HCT116 (cell line): ENCODE measurements at regions not wholly inside any gene's neighbourhood (a gene's known extent, or its start where the extent isn't known, plus 50 kb on each side); places are given as distances from the start of the nearest gene placed in this dataset.

ENCODE experiments used
- ATAC-seq: fragments of 200-7000 bp; cut with Tn5 transposase; 2 replicates; pipeline ENCODE4 v1.9.1; 2020; ENCODE audit warnings: mild to moderate bottlenecking, moderate library complexity
- BruUV-seq: library from RNA; stranded (reverse); fragments of 400-500 nt; replicated peaks from 2 replicates; lab custom pipeline; 2021; lab: Mats Ljungman, UMichigan
- CTCF ChIA-PET: fragments of 300-600 bp; sonication (Branson Sonifier 250); formaldehyde crosslinking; loops from one replicate; lab custom pipeline; 2021; ENCODE audit warnings: antibody characterized with exemption; lab: Charles Lee
- POLR2A ChIA-PET: fragments of 300-600, 350-600 bp; sonication (Branson Sonifier 250); formaldehyde crosslinking; loops from one replicate; lab custom pipeline; 2021; ENCODE audit warnings: antibody characterized with exemption; lab: Charles Lee
- RAD21 ChIA-PET, 2 experiments: fragments of 300-600 bp; sonication (Branson Sonifier 250); formaldehyde crosslinking; loops; one replicate each; lab custom pipeline; 2023; ENCODE audit warnings: low total read pairs in 2 of 2; ENCODE audit not compliant: uncharacterized antibody in 2 of 2, unreplicated experiment in 2 of 2, low non-redundant PET in 1 of 2; lab: Charles Lee
- DNase-seq: peaks from one replicate; pipeline ENCODE4 v3.0.0-alpha.2; 2010; ENCODE audit warnings: low read depth, low spot score
- H2AFZ ChIP-seq: fragments of 200-600 bp; shearing (Covaris generic), sonication (generic); 2 replicates; pipeline ENCODE4 v1.6.1; 2017; ENCODE audit warnings: low read depth, mixed run types, mixed read lengths, antibody characterized with exemption, low read length; ENCODE audit not compliant: poor library complexity, severe bottlenecking
- H3K27ac ChIP-seq: 2 replicates; pipeline ENCODE4 v1.5.1; 2012; ENCODE audit warnings: low read depth, low read length
- H3K27me3 ChIP-seq: fragments of 200-600 bp; sonication (generic); 2 replicates; pipeline ENCODE4 v1.6.1; 2016; ENCODE audit warnings: mixed run types, low read length, mixed read lengths; ENCODE audit not compliant: insufficient read depth
- H3K36me3 ChIP-seq, 2 experiments: fragments of 200-500 bp in 1 of 2; fragments of 200-600 bp in 1 of 2; sonication (Bioruptor generic) in 1 of 2; sonication (generic) in 1 of 2; 2 replicates each; pipeline versions ENCODE4 v1.5.1 to v1.6.1; 2014 to 2016; ENCODE audit warnings: low read length in 2 of 2, inconsistent platforms in 1 of 2, mixed read lengths in 1 of 2, mixed run types in 1 of 2; ENCODE audit not compliant: insufficient read depth in 2 of 2, control insufficient read depth in 1 of 2
- H3K4me1 ChIP-seq, 2 experiments: fragments of 200-600 bp in 1 of 2; sonication (generic) in 1 of 2; 2 replicates each; pipeline versions ENCODE4 v1.5.1 to v1.6.1; 2012 to 2017; ENCODE audit warnings: low read length in 2 of 2, inconsistent platforms in 1 of 2, mild to moderate bottlenecking in 1 of 2, mixed read lengths in 1 of 2, mixed run types in 1 of 2, moderate library complexity in 1 of 2; ENCODE audit not compliant: insufficient read depth in 2 of 2, control insufficient read depth in 1 of 2
- H3K4me2 ChIP-seq: fragments of 200-600 bp; sonication (generic); 2 replicates; pipeline ENCODE4 v1.6.1; 2017; ENCODE audit warnings: mixed run types, low read length, mixed read lengths
- H3K4me3 ChIP-seq, 2 experiments: fragments of 200-600 bp in 1 of 2; sonication (generic) in 1 of 2; replicated peaks in 1 of 2; 2 replicates each; pipeline ENCODE4 v1.5.1; 2011 to 2016; ENCODE audit warnings: low read length in 2 of 2, control low read depth in 1 of 2, low read depth in 1 of 2, mild to moderate bottlenecking in 1 of 2, mixed read lengths in 1 of 2, mixed run types in 1 of 2
- H3K79me2 ChIP-seq: fragments of 200-600 bp; sonication (generic); 2 replicates; pipeline ENCODE4 v1.6.1; 2017; ENCODE audit warnings: mild to moderate bottlenecking, mixed run types, low read length, moderate library complexity, mixed read lengths; ENCODE audit not compliant: insufficient read depth
- H3K9ac ChIP-seq: fragments of 200-600 bp; sonication (generic); 2 replicates; pipeline ENCODE4 v1.6.1; 2016; ENCODE audit warnings: low read length, mixed read lengths
- H3K9me2 ChIP-seq: fragments of 200-600 bp; sonication (generic), shearing (Covaris generic); 2 replicates; pipeline ENCODE4 v1.6.1; 2017; ENCODE audit warnings: mixed run types, mild to moderate bottlenecking, moderate library complexity; ENCODE audit not compliant: insufficient read depth
- H3K9me3 ChIP-seq, 2 experiments: fragments of 200-500 bp in 1 of 2; fragments of 200-600 bp in 1 of 2; sonication (Bioruptor generic) in 1 of 2; sonication (generic) in 1 of 2; 2 replicates each; pipeline ENCODE4 v1.6.1; 2014 to 2017; ENCODE audit warnings: low read length in 2 of 2, mixed read lengths in 2 of 2, inconsistent platforms in 1 of 2, low read depth in 1 of 2, mild to moderate bottlenecking in 1 of 2, mixed run types in 1 of 2, moderate library complexity in 1 of 2; ENCODE audit not compliant: control insufficient read depth in 1 of 2, insufficient read depth in 1 of 2
- H4K20me1 ChIP-seq: fragments of 200-600 bp; sonication (generic), shearing (Covaris generic); 2 replicates; pipeline ENCODE4 v1.6.1; 2017; ENCODE audit warnings: mixed run types, mild to moderate bottlenecking, moderate library complexity; ENCODE audit not compliant: insufficient read depth
- CTCF ChIP-seq, 3 experiments: fragments of 200-600 bp in 1 of 3; sonication (generic) in 1 of 3; IDR thresholded peaks in 2 of 3; conservative IDR thresholded peaks in 1 of 3; 2 replicates each; pipeline ENCODE4 v1.5.1; 2012 to 2017; ENCODE audit warnings: low read depth in 2 of 3, low read length in 2 of 3, antibody characterized with exemption in 1 of 3, borderline replicate concordance in 1 of 3, control low read depth in 1 of 3, mild to moderate bottlenecking in 1 of 3, mixed read lengths in 1 of 3, mixed run types in 1 of 3, moderate library complexity in 1 of 3; ENCODE audit not compliant: insufficient read depth in 1 of 3
- EZH2 ChIP-seq: fragments of 200-600 bp; sonication (generic); IDR thresholded peaks from 2 replicates; pipeline ENCODE4 v1.6.1; 2017; ENCODE audit warnings: antibody characterized with exemption, mixed run types
- JUND ChIP-seq: IDR thresholded peaks from 2 replicates; pipeline ENCODE4 v1.6.1; 2012
- RAD21 ChIP-seq: IDR thresholded peaks from 2 replicates; pipeline ENCODE4 v1.6.1; 2012; ENCODE audit warnings: low read depth, mild to moderate bottlenecking
- intact Hi-C: fragments of 100-400 bp; cut with micrococcal nuclease; formaldehyde crosslinking; loops from 2 replicates; pipeline ENCODE4 v1.10.0; 2022

DNA sequence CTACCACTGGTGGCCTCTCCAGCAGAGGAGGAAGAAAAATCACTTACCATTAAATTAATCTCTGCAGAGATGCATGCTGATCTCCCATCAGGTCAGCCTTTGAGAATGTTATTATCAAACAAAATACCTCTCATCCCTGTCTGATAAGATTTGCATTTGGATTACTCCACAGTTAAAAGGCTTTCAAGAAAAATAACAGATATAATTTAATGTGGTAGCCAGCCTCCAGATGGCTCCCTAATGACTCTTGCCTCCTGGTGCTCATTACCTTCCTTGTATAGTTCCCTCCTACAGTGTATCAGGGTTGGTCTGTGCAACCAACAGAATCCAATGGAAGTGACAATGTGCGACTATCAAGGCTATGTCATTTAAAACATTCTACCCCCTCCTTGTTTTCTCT, 63.6 kb upstream of the TNPO1 start:
- POLR2A ChIA-PET: no interaction called here
- H2AFZ ChIP-seq: no peak overlapping the region

GRCh38 chr5:72749362-72749997, 67.0 kb upstream of the TNPO1 start:
- Histone ChIP-seq H3K79me2 (no peaks in the 10 kb centered on the region), H3K27ac (no peak overlapping the region), H3K4me2 (no peak overlapping the region), H2AFZ (no peak overlapping the region), H3K9me3 (no peaks in the 10 kb centered on the region), H4K20me1 (no peaks in the 10 kb centered on the region), H3K4me1 (no peaks in the 10 kb centered on the region), H3K36me3 (no peaks in the 10 kb centered on the region), H3K9me2 (no peaks in the 10 kb centered on the region), H3K9ac (no peak overlapping the region), H3K27me3 (no peaks in the 10 kb centered on the region), H3K4me3 (no peak overlapping the region)
- ChIA-PET RAD21 (no interaction called here), POLR2A (no interaction called here), CTCF (no interaction called here)
- no peak for ATAC-seq
- TF ChIP-seq EZH2: no peak
- no peak for TF ChIP-seq JUND
- DNase-seq: no peak
- intact Hi-C loops: no loop called here
- BruUV-seq: no TSS peak

More for the DNA sequence above, 63.6 kb upstream of the TNPO1 start:
- H3K27ac ChIP-seq: no peak overlapping the region
- DNase-seq: no peak
- H3K27me3 ChIP-seq: no peaks in the 10 kb centered on the region
- no peaks in the 10 kb centered on the region for H3K9me2 ChIP-seq
- H3K9me3 ChIP-seq: no peaks in the 10 kb centered on the region
- no peak overlapping the region for H3K4me3 ChIP-seq
- no peaks in the 10 kb centered on the region for H3K36me3 ChIP-seq
- TF ChIP-seq RAD21: peak; percentile 21; the same call in 1 of the 2 replicates
- no peak for TF ChIP-seq CTCF (IDR thresholded peaks at IDR 0.05 in 2 of 3, conservative IDR thresholded peaks at IDR 0.05 in 1 of 3; ENCODE audit: borderline replicate concordance in 1 of 3, insufficient read depth in 1 of 3, low read depth in 2 of 3, low read length in 2 of 3)
- no peaks in the 10 kb centered on the region for H3K4me1 ChIP-seq
- H3K79me2 ChIP-seq: no peaks in the 10 kb centered on the region
- H4K20me1 ChIP-seq: no peaks in the 10 kb centered on the region
- ChIA-PET RAD21 (no interaction called here), CTCF (no interaction called here)
- H3K9ac ChIP-seq: no peak overlapping the region
- no peak overlapping the region for H3K4me2 ChIP-seq
- intact Hi-C loops: no loop called here
- no TSS peak for BruUV-seq
- peak; percentile 50; the same call in 1 of the 2 replicates for ATAC-seq
